Kasumi-1 (cell line): ENCODE measurements at regions not wholly inside any gene's neighbourhood (a gene's known extent, or its start where the extent isn't known, plus 50 kb on each side); places are given as distances from the start of the nearest gene placed in this dataset.

Experiments used
- DNase-seq, 2 experiments: peaks; one replicate each; lab custom pipeline; 2025; lab: John Stamatoyannopoulos, UW

DNA sequence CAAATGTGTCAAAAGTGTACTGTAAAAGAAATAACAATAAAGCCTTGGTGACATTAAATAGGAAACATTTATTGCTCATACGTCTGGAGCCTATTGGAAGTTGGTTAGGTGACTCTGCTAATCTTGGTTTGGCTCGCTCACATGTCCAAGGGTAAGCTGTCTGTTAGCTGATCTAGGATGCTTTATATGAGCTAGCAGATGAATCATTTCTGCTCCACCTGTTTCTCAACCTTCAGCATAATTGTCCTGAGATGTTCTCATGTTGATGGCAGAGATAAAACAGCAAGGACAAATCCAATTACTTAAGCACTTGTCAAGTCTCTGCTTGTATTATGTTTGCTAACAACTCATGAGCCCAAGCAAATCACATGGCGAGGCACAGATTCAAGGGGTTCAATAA, 56.0 kb upstream of the CD53 start:
- DNase-seq = no peak

DNA sequence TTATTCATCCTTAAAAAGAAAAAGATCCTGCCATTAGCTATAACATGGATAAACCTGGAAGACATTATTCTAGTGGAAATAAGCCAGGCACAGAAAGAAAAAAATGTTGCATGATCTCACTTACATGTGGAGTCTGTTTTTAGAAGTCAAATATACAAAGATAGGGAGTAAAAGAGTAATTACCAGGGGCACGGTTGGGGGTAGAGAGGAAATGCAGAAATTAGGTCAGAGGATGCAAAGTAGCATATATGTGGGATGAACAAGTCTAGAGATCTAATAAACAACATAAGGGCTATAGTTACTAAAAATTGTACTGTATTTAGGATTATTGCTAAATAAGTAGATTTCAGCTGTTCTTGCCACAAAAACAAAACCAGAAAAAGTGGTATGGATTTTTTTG, 61.4 kb upstream of the CD53 start:
- no peak for DNase-seq

DNA sequence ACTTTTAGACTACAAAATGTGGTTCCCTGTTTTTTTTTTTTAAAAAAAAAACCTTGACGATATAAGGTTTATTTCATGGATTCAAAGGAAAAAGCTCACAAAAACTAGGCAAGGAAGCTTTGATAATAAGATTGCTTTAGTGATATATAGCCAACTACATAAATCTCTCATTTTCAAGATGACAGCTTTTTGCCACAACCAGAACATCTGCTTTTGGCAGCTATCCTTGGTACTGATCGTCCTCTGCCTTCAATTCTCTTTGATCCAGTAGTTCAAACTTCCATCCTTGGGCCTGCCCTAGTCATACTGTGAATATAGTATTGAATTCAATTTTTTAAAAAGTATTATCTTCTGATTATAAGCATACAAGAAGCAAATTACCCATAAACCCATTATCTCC, 72.9 kb upstream of the CD53 start:
- peak; percentile 8 to 47 for DNase-seq

DNA sequence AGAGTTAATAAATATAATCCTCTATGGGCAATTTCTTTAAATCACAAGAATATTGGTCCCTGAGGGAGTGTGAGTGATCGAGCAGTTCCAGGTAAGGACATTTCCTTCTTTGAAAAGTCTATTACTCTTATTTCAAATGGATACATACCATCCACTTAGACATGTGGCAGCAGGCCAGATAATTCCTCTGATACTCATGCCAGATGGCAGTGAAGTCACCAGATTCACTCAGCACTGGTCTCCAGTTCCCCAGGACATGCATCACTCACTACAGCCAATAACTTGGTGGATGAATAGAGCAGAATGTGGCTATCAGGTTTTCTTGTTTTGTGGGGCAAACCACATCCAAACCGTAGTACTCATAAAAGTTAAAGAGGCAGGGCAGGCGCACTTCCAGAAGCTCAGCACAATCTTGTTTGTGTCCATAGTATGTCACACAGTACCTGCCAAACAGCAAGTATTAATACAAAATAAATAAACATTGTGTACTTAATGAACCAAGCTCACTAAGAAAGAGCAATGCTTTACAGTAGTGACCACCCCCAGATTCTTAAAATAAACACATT, 74.2 kb upstream of the CD53 start:
- no peak for DNase-seq

DNA sequence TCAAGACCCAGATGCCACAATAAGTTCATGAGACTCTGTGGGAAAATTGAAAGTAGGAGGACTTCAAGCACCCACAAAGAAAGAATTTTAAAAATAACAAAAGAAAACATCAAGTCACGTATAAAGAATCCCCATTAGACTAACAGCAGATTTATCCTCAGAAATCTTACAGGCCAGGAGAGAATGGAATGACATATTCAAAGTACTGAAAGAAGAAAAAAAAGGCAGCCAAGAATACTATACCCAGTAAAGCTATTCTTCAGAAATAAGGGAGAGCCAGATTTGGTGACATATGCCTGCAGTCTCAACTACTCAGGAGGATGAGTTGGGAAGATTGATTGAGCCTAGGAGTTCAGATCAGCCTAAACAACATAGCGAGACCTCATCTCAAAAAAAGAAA, 84.3 kb upstream of the CD53 start:
- DNase-seq = no peak

DNA sequence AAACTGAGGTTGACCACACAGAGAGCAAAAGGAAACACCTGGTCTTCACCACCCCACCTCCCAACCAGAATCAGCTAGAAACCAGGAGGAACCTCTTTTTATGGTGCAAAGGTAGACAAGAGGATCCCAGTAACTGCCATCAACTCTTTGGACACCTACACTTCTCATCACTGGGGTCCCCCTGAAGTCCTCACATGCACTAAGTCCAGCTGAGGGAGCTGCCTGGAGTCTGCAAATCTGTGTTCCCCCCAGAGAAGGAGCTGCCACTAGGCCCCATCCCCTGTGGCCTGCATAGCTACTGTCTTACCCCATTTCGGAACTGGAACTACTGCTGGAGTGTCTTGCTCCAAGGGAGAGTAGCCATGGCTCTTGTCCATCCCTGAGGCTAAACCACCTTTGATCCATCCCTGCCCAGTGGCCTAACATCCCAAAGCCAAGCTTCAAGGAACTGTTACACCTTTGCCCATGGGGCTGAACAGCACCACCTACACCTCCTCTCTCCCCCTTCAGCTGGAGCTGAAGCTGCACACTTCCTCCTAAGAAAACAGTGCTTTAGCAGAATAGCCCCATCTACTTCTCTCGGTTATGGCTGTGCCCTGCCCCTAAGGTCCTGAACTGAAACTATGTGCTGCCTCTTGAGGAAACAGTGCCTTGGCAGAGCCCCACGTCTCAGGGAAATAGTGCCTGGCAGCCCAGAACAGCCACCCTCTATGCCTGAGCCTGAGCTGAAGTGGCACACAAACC, 85.4 kb upstream of the CD53 start:
- no peak for DNase-seq

DNA sequence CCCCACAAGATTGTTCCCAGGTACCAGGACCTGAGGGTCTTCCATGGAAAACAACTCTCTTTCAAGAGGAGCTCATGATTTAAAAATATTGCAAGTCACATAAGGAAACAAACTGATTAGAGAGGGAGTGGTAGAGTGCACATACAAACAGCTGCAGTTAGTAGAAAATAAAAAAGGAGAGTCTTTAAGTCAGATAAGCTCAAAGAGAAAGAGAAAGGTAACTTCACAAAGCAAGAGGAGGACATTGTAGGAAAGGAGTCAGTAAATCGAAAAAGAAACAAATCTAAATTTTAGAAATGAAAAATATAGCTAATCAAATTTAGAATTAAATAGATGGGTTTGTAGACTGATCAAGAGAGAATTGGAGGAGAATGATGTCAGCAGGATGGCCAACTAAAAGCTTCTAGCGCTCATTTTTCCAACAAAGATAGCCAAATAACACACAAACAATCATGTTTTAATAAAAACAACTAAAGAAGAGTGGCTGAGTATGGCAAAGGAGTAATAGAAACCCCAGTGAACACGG, 86.1 kb upstream of the CD53 start:
- no peak for DNase-seq

DNA sequence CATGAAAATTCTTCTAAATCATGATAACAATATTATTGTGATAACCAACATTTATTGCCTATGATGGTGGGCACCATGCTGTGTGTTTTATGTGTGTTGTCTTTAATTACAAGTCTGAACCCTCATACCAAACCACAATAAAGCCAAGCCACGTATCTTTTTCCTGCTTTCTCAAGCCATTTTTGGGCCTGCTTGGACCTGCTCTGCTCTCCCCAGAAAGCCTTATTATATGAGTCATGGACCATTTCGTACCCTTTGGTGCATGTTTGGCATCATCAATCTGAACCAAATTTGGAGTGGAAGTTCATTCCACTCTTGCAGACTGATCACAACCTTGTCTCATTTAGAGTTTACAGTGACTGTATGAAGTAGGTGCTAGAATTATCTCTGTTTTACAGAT, 87.3 kb upstream of the CD53 start:
- no peak for DNase-seq

DNA sequence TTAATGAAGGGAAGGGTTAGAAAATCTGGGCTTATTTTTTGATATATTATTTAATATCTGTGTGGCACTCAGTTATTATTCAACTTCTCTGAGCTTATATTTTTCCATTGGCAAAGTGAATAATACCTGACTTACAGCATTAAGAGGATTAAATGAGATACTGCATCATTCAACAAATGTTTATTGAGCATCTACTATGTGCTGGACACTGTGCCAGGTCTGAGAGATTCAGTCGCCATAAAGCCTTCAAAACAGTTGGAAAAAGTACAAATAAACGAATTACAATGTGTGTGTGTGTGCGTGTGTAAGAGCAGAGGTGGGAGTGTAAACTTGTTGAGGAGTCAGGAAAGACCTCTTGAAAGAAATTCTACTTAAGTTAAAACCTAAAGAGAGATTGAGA, 87.9 kb upstream of the CD53 start:
- DNase-seq = no peak

DNA sequence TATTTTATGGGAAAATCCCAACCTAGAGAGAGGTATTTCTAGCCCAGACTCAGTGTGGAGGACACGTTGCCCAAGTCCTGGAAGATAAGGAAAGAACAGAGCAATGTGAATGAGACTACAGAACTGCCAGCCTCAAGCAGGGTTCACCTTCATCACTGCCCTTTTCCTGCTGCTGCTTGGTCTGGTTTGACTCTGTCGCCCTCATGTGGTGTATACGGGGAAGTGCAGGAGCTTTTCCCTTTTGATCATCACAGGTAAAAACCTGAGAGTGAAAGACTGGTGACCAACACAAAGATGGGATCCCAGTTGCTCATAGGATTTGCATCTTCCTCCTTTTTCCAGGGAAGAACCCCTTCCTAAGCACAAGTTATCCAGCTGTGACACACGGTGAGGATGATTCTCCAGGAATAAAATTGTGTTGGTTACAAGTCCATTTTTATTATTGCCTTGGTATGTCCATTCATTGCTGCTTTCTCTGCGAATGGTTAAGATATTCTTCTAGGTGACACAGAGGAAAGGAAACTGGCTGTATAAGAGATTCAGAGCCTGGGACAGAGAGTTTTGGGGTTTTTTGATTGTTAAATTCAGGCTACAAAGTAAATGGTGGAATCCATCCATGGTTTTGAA, 89.5 kb upstream of the CD53 start:
- DNase-seq = peak; percentile 61 to 63

DNA sequence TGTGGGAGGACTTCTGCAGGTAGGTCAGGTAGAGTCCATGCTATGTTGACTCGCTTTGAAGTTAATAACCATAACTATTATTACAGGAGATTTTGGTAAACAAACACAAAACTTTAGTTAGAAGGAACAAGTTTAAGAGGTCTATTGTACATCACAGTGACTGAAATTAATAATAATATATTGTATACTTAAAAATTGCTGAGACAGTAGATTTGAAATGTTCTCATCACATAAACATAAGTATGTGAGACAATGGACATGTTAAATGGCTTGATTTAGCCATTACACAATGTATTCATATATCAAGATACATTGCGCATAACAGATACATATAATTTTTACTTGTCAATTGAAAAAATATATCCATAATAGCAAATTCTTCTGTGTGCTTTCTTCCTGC, 91.4 kb upstream of the CD53 start:
- DNase-seq = no peak

DNA sequence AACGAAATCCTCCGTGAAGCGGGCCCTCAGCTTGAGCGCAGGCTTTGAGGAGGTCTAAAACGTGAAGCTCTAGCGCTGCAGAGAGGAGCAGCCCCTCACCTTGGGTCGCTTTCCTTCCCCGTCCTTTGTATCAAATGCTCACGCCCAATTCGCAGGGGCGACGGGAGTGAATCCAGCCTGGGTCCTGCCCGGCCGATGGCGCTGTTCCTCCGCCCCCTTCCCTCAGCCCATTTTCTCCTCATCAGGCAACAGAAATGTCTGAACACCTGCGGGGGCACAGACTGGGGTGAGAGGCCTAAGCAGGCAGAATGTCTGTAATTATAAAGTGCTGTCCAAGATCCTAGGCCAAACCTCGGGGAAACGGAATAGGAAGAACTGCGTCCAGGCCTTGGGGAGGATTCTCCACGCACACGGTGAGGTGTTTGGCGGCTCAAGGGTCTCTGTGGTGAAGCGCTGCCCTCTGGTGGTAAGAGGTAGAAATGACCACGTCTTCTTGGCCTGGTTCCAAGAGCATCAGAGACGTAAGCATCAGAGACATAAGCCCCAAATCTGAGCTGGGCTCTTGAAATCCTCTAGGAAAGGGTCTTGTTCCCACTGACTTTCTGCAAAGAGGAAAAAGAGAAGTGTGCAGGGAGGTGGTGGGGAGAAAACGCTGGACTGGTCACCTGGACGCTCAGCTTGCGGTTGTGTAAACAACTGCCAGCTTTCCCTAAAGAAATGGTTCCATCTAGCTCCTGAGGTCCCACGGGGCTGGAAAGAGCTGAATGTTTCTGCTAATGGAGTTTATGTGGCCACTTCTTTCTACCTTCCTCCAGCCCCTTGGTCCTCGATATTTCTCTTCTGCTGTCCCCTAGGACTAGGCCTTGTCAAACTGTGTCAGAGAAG, 92.1 kb upstream of the CD53 start:
- peak; percentile 60 for DNase-seq

DNA sequence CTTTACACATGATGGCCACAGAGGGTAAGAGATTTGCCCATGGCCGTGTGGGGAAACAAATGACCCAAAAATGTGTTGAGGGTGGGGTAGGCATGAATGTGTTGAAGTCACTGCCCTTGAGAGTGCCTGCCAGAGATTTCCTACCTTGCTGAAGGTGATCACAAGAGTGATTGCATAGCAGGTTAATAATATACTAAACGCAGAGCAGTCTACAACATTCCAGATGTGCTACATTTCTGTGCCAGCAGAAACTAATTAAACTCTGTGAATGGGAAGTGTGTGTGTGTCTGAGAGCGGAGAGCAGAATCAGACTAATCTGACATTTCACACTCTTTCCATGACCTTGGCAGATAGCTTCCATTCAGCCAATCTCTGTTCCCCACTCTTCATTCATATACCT, 93.3 kb upstream of the CD53 start:
- no peak for DNase-seq

DNA sequence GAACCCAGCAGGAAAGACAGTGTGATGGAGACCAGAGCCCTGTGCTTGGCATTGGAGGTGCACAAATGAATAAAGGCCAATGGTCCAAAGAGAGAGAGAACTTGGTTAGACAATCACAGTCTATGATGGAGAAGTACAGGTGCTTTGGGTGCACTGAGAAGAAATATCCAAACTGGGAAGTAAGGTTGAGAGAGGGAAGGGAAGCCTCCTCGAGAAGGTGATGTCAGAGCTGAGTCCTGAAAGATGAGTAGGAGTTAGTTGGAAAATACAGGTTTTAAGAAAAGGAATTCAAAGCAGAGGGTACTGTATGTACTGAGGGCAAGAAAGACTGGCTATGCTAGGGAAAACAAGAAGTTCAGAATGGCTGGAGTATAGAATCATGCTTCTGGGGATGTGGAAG, 94.1 kb upstream of the CD53 start:
- DNase-seq = no peak

DNA sequence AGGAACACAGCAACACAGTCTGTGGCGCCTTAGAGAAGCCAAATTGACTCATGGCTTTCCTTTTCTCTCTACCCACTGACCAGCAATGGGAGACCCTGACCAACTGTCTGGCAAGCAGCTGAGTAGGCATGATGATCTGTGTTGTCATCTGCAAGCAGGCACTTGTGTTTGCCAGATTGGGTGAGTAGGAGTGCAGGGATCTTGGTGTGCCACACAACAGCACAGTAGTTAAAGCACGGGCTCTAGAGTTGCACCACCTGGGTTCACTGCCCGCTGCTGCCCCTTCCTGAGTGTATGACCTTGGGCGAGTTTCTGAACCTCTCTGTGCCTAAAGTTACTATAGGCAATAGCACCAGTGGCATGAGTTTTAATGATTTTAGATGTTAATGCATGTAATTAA, 95.7 kb upstream of the CD53 start:
- DNase-seq = no peak

DNA sequence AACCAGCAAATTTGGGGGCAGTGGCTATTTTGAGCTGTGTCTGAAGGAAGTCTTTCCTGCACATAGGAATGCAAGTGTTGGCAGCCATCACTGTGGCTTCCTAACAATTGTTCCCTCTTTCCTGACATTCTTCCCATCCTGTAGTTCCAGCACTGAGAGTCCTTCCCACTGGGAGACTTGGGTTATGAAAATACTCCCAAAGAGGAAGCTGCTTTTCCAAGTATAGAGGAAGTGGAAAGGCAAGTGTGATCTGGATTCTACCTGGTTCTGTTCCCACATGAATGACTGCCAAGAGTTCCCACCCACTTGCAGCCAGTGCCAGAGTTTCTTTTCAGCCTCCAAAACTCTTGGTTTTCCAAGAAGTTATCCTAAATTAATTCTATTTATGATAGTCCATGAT, 98.5 kb upstream of the CD53 start:
- DNase-seq = no peak

DNA sequence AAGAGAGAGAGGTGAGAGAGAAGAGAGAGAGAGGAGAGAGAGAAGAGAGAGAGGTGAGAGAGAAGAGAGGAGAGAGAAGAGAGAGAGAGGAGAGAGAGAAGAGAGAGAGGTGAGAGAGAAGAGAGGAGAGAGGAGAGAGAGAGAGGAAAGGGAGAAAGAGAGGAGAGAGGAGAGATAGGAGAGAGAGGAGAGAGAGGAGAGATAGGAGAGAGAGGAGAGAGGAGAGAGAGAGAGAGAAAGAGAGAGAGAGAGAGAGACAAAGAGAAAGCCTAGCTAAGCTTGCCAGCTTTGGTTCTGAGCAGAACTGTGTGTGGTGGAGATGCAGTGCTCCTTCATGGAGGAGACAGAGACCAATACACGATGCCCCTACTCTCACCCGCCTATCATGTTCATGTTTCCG, 99.1 kb upstream of the KCNA3 start:
- no peak for DNase-seq

DNA sequence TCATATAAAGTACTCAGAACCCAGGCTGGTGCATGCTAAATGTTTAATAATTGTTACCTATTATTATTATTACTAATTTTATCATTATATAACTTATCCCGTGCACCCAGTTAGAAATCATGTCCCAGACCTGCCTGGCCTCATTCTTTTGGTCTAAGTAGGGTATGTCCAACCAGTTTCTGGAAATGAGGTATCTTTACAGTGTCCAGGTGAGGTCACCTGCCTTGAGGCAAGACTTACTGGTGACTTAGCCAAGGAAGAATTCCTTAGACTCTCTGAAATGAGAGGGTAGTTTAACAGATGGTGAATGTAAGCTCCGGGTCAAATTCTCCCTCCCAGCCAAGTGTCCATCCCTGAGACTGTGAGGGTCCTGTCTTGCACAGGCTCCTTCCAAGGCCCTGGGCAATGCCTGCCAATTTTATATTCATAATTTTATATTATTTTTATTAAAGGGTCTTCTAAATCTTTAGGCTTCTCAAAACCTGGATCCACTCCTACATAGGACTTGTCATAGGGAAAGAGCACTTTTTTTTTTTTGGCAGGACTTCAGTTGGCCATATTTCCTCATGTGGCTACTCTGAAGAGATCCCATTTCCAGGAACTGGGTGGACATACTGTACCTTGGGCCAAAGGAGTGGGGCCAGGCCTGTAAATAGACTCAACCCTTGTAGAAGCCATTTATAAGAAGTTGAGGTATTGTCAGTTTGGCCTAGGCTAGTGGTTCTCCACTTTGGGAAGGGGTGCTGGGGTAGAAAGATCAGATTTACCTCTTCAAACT, 96.7 kb upstream of the KCNA3 start:
- DNase-seq = no peak

DNA sequence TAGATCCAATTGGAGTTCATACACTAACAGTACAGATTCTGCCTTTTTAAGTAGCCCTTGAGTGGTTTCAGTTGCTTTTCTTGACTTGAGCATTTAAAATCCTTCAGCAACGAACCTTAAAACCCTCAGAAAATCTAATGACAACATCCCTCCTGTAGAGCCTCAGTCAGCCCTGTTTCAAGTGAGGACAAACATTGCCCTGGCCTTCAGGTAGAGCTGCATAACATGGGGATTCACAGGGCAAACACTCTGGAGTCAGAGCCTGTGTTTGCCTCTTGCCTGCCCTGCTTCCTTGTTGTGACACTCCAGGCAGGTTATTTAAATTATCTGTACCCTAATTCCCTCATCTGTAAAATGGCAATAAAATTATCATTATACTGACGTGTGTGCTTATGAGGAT, 96.1 kb upstream of the KCNA3 start:
- no peak for DNase-seq

DNA sequence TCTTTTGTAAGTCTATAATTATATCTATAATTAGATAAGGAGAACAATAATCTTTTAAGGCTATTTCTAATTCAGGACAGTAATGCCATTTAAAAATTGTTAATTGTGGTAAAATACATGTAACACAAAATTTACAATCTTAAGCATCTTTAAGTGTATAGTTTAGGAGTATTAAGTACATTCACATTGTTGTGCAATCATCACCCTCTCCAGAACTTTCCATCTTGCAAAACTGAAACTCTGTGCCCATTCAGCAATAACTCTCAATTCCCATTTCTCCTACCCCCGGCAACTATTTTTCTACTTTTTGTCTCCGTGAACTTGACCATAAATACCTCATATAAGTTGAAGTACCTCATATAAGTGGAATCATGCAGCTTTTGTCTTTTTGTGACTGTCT, 93.9 kb upstream of the KCNA3 start:
- DNase-seq = no peak

DNA sequence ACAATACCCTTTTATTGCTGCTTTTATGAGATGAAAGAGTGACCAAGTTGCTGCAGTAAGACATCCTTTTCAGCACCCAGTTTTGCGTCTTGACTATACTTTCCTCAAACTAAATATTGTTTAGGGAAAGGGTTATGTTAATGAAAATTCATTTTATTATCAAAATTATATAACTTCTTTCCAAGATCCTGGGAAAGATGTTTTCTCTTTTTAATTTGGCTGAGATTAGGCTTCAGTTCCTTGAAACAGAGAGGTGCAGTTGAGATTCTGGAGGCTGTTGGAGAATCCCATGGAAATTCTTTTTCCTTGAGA, 91.6 kb upstream of the KCNA3 start:
- DNase-seq = no peak
